ENCODE measurements at regions not wholly inside any gene's neighbourhood (a gene's known extent, or its start where the extent isn't known, plus 50 kb on each side); places are given as distances from the start of the nearest gene placed in this dataset.

GRCh38 chr3:90036939-90037469 is 929.6 kb downstream of the EPHA3 start:
- TF ChIP-seq CTCF (IDR thresholded peaks at IDR 0.05): no peak
- CTCF ChIA-PET: no interaction called here
- POLR2A ChIA-PET: no interaction called here

GRCh38 chr3:90039994-90040393 is 932.6 kb downstream of the EPHA3 start:
- H3K27ac ChIP-seq (ENCODE audit: low read depth in 1 of 2, low read length in 2 of 2): no peak overlapping the region
- Mint-ChIP-seq H3K4me3 (no peak overlapping the region), H3K4me1 (ENCODE audit: low read depth) (no peaks in the 10 kb centered on the region), H3K27ac (no peak overlapping the region), H3K9me3 (peaks cover 3% of the 10 kb centered on the region), H3K36me3 (ENCODE audit: low read depth) (no peaks in the 10 kb centered on the region), H3K27me3 (no peaks in the 10 kb centered on the region)
- intact Hi-C loops (cut with DNase I, micrococcal nuclease): no loop called here
- ChIA-PET POLR2A (no interaction called here), CTCF (no interaction called here)
- no peak for ATAC-seq (ENCODE audit: poor library complexity)
- no peak for TF ChIP-seq CTCF (IDR thresholded peaks at IDR 0.05)
- no peaks in the 10 kb centered on the region for H3K36me3 ChIP-seq (ENCODE audit: insufficient read depth, low read length)
- no peaks in the 10 kb centered on the region for H3K4me1 ChIP-seq (ENCODE audit: insufficient read depth, low read length)
- H3K9me3 ChIP-seq (ENCODE audit: control insufficient read depth in 1 of 2, insufficient read depth in 1 of 2, low read length in 2 of 2): no peaks in the 10 kb centered on the region
- no peaks in the 10 kb centered on the region for H3K27me3 ChIP-seq (ENCODE audit: control insufficient read depth in 1 of 2, insufficient read depth in 2 of 2, low read length in 2 of 2)
- H3K4me3 ChIP-seq (ENCODE audit: low read length): no peak overlapping the region
- no peak for DNase-seq

More at GRCh38 chr3:90036939-90037469, 929.6 kb downstream of the EPHA3 start:
- Histone ChIP-seq H3K27ac (ENCODE audit: low read depth in 1 of 2, low read length in 2 of 2) (no peak overlapping the region), H3K36me3 (ENCODE audit: insufficient read depth, low read length) (no peaks in the 10 kb centered on the region), H3K4me3 (ENCODE audit: low read length) (no peak overlapping the region), H3K27me3 (ENCODE audit: control insufficient read depth in 1 of 2, insufficient read depth in 2 of 2, low read length in 2 of 2) (no peaks in the 10 kb centered on the region), H3K4me1 (ENCODE audit: insufficient read depth, low read length) (no peaks in the 10 kb centered on the region), H3K9me3 (ENCODE audit: control insufficient read depth in 1 of 2, insufficient read depth in 1 of 2, low read length in 2 of 2) (no peaks in the 10 kb centered on the region)
- intact Hi-C loops (cut with DNase I, micrococcal nuclease): no loop called here
- DNase-seq (no peak), ATAC-seq (ENCODE audit: poor library complexity) (no peak)
- Mint-ChIP-seq H3K27ac (no peak overlapping the region), H3K36me3 (ENCODE audit: low read depth) (no peaks in the 10 kb centered on the region), H3K4me3 (no peak overlapping the region), H3K9me3 (peaks cover 10% of the 10 kb centered on the region), H3K4me1 (ENCODE audit: low read depth) (no peaks in the 10 kb centered on the region), H3K27me3 (no peaks in the 10 kb centered on the region)

- Histone ChIP-seq H3K27ac (ENCODE audit: low read depth in 1 of 2, low read length in 2 of 2) (no peak overlapping the region), H3K4me1 (ENCODE audit: insufficient read depth, low read length) (no peaks in the 10 kb centered on the region), H3K36me3 (ENCODE audit: insufficient read depth, low read length) (no peaks in the 10 kb centered on the region), H3K27me3 (ENCODE audit: control insufficient read depth in 1 of 2, insufficient read depth in 2 of 2, low read length in 2 of 2) (no peaks in the 10 kb centered on the region), H3K9me3 (ENCODE audit: control insufficient read depth in 1 of 2, insufficient read depth in 1 of 2, low read length in 2 of 2) (no peaks in the 10 kb centered on the region), H3K4me3 (ENCODE audit: low read length) (no peak overlapping the region)
- Mint-ChIP-seq H3K9me3 (peaks cover 3% of the 10 kb centered on the region), H3K27me3 (no peaks in the 10 kb centered on the region), H3K27ac (no peak overlapping the region), H3K4me1 (ENCODE audit: low read depth) (no peaks in the 10 kb centered on the region), H3K36me3 (ENCODE audit: low read depth) (no peaks in the 10 kb centered on the region), H3K4me3 (no peak overlapping the region)
- no peak for TF ChIP-seq CTCF (IDR thresholded peaks at IDR 0.05)
- DNase-seq (no peak), ATAC-seq (ENCODE audit: poor library complexity) (no peak)
- intact Hi-C loops (cut with DNase I, micrococcal nuclease): no loop called here
- ChIA-PET POLR2A (no interaction called here), CTCF (no interaction called here)
Measured at GRCh38 chr3:90040554-90040953, 933.1 kb downstream of the EPHA3 start.
